ENCODE measurements at regions not wholly inside any gene's neighbourhood (a gene's known extent, or its start where the extent isn't known, plus 50 kb on each side); places are given as distances from the start of the nearest gene placed in this dataset.

- no peak for DNase-seq (ENCODE audit: extremely low read depth in 1 of 4, low spot score in 3 of 4)
- FAIRE-seq: no peak
- ATAC-seq: no peak
- Histone ChIP-seq H3K9ac (ENCODE audit: insufficient read depth in 1 of 2, low read depth in 2 of 2, low read length in 2 of 2) (0 out of 4 replicates have a peak overlapping the region, but pooled peaks of 1 of the 2 experiments have one; percentile 9), H3K4me2 (ENCODE audit: insufficient read depth, low read length) (no peak overlapping the region), H3K9me3 (replicated peaks; ENCODE audit: control insufficient read depth, insufficient read depth, low read depth, low read length) (no peaks in the 10 kb centered on the region), H2AFZ (ENCODE audit: low read depth, low read length) (no peak overlapping the region), H3K4me1 (replicated peaks in 1 of 2; ENCODE audit: control insufficient read depth in 2 of 2, insufficient read depth in 2 of 2, low read length in 2 of 2) (peaks cover 0 to 7% of the 10 kb centered on the region in 2 experiments; a peak in 1 of 5 replicates), H3K9me1 (ENCODE audit: control insufficient read depth, insufficient read depth, low read length) (no peaks in the 10 kb centered on the region), H3K27ac (ENCODE audit: extremely low read depth, low read depth, low read length) (no peak overlapping the region), H3K27me3 (ENCODE audit: control insufficient read depth in 2 of 2, insufficient read depth in 2 of 2, low read length in 2 of 2) (peaks cover 8 to 85% of the 10 kb centered on the region in 2 experiments; a peak in 3 of 5 replicates), H4K20me1 (replicated peaks; ENCODE audit: control insufficient read depth, insufficient read depth, low read length) (no peaks in the 10 kb centered on the region), H3K79me2 (ENCODE audit: control insufficient read depth, insufficient read depth, low read length) (no peaks in the 10 kb centered on the region), H3K4me3 (no peak overlapping the region), H3K36me3 (ENCODE audit: control insufficient read depth, insufficient read depth, low read length) (no peaks in the 10 kb centered on the region)
- in situ Hi-C loops (cut with MboI): no loop called here
- CTCF ChIA-PET (ENCODE audit: low intra/inter-chr PET ratio): no interaction called here
- intact Hi-C loops (cut with micrococcal nuclease): no loop called here
- BruUV-seq (replicated peaks): no TSS peak
- TF ChIP-seq, protein P1, sequence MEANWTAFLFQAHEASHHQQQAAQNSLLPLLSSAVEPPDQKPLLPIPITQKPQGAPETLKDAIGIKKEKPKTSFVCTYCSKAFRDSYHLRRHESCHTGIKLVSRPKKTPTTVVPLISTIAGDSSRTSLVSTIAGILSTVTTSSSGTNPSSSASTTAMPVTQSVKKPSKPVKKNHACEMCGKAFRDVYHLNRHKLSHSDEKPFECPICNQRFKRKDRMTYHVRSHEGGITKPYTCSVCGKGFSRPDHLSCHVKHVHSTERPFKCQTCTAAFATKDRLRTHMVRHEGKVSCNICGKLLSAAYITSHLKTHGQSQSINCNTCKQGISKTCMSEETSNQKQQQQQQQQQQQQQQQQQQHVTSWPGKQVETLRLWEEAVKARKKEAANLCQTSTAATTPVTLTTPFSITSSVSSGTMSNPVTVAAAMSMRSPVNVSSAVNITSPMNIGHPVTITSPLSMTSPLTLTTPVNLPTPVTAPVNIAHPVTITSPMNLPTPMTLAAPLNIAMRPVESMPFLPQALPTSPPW (CRISPR knock-in tag; IDR thresholded peaks at IDR 0.05): peak; percentile 63; the same call in 1 of the 2 replicates
- TF ChIP-seq BHLHE40 (IDR thresholded peaks at IDR 0.05; ENCODE audit: low read length) (0 out of 2 replicates have a peak, but pooled peaks have one; percentile 9), CCNT2 (IDR thresholded peaks at IDR 0.05; ENCODE audit: borderline replicate concordance, extremely low read depth, insufficient read length, low read depth, low read length) (no peak), ZBTB2 (IDR thresholded peaks at IDR 0.05) (no peak)
- TF ChIP-seq, protein P2, sequence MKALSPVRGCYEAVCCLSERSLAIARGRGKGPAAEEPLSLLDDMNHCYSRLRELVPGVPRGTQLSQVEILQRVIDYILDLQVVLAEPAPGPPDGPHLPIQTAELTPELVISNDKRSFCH (CRISPR knock-in tag; IDR thresholded peaks at IDR 0.05): no peak
- TF ChIP-seq, protein P2 (tag; IDR thresholded peaks at IDR 0.05): no peak
- WGBS (ENCODE audit: insufficient coverage, low coverage, missing lambda C conversion rate): 1% methylated on average over 19 of the region's 22 CpGs
- POLR2A ChIA-PET: interaction anchor here (0.6 kb wide), 2 partner anchors 11 to 20 kb away, joined by 3 read pairs; no protein-coding TSS in a partner anchor
These were observed 60.6 kb upstream of the HS6ST1 start for GRCh38 chr2:128379021-128380015.
